ENCODE measurements at regions not wholly inside any gene's neighbourhood (a gene's known extent, or its start where the extent isn't known, plus 50 kb on each side); places are given as distances from the start of the nearest gene placed in this dataset.

DNA sequence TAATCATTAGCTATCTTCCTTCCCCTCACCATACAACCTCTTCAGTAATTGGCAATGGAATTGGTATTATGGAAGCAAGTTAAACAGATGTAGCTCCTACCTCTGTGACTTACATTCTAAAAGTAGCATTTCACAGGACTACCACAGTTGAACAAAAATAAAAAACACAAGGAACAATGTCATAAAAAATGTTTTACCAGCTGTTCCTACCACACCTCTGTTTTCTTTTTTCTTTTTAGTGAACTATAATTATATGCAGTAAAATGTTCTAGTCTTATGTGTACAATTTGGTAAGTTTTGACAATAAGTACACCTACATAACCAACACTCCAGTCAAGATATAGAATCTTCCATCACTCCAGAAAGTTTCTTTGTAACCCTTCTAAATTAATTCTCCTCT is 54.1 kb upstream of the GEMIN8 start (continued):
- TF ChIP-seq, protein P1, sequence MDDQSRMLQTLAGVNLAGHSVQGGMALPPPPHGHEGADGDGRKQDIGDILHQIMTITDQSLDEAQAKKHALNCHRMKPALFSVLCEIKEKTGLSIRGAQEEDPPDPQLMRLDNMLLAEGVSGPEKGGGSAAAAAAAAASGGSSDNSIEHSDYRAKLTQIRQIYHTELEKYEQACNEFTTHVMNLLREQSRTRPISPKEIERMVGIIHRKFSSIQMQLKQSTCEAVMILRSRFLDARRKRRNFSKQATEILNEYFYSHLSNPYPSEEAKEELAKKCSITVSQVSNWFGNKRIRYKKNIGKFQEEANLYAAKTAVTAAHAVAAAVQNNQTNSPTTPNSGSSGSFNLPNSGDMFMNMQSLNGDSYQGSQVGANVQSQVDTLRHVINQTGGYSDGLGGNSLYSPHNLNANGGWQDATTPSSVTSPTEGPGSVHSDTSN (IDR thresholded peaks at IDR 0.05), result no peak
- TF ChIP-seq JUND (IDR thresholded peaks at IDR 0.05) (no peak), MEF2A (IDR thresholded peaks at IDR 0.05; ENCODE audit: borderline replicate concordance, low read depth) (no peak), NRF1 (IDR thresholded peaks at IDR 0.05; ENCODE audit: low read depth, low read length) (no peak), CHD2 (IDR thresholded peaks at IDR 0.05; ENCODE audit: low read length, partially characterized antibody) (no peak), EZH2phosphoT487 (IDR thresholded peaks at IDR 0.05; ENCODE audit: borderline replicate concordance, low read depth) (no peak), ELF1 (IDR thresholded peaks at IDR 0.05) (no peak)
- TF ChIP-seq, protein P2, sequence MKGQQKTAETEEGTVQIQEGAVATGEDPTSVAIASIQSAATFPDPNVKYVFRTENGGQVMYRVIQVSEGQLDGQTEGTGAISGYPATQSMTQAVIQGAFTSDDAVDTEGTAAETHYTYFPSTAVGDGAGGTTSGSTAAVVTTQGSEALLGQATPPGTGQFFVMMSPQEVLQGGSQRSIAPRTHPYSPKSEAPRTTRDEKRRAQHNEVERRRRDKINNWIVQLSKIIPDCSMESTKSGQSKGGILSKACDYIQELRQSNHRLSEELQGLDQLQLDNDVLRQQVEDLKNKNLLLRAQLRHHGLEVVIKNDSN (IDR thresholded peaks at IDR 0.05; ENCODE audit: borderline replicate concordance, low read depth), result no peak
- TF ChIP-seq, protein P3, sequence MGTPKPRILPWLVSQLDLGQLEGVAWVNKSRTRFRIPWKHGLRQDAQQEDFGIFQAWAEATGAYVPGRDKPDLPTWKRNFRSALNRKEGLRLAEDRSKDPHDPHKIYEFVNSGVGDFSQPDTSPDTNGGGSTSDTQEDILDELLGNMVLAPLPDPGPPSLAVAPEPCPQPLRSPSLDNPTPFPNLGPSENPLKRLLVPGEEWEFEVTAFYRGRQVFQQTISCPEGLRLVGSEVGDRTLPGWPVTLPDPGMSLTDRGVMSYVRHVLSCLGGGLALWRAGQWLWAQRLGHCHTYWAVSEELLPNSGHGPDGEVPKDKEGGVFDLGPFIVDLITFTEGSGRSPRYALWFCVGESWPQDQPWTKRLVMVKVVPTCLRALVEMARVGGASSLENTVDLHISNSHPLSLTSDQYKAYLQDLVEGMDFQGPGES (IDR thresholded peaks at IDR 0.05; ENCODE audit: low read depth, low read length), result no peak

DNA sequence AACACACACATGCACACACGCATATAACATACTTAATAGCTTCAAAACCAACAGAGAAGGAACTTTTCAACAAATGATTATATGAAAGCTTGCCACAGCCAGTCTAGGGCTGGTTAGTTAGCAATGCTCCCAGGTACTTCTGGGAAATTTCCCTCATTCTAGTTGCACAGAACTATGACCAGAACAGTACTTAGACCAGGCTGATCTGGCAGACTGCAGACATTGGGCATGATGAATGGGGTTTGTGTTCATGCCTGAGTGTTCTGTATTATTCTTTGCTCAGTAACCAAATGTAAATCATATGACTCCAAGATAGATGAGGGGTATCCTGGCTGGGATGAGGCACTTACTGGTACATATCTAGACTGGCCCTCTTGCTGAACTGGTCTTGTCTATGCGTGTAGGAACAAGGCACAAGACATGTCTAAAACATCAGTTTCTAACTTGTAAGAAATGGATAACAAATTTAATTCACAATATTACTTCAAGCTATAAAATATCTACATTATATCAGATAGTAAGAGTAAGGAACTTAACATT is 50.3 kb upstream of the GEMIN8 start:
- no peak overlapping the region for H3K4me2 ChIP-seq

More for the DNA sequence above, 50.3 kb upstream of the GEMIN8 start:
- Histone ChIP-seq H3K4me1 (ENCODE audit: control insufficient read depth in 1 of 2, insufficient read depth in 2 of 2, low read depth in 1 of 2, low read length in 1 of 2) (no peaks in the 10 kb centered on the region), H3F3A (replicated peaks; ENCODE audit: insufficient read depth) (no peaks in the 10 kb centered on the region), H3K27ac (ENCODE audit: low read depth in 2 of 2, low read length in 1 of 2) (no peak overlapping the region), H4K20me1 (ENCODE audit: insufficient read depth) (no peaks in the 10 kb centered on the region), H3K79me2 (ENCODE audit: insufficient read depth) (no peaks in the 10 kb centered on the region), H3K9ac (no peak overlapping the region), H3K9me2 (no peaks in the 10 kb centered on the region), H3K4me3 (ENCODE audit: low read depth in 2 of 2, low read length in 1 of 2) (no peak overlapping the region), H3K9me3 (no peaks in the 10 kb centered on the region), H2AFZ (ENCODE audit: low read depth) (no peak overlapping the region), H3K27me3 (ENCODE audit: insufficient read depth) (peaks cover 4% of the 10 kb centered on the region; the same call in 1 of the 2 replicates), H3K36me3 (replicated peaks in 1 of 2; ENCODE audit: control insufficient read depth in 1 of 2, insufficient read depth in 2 of 2, low read length in 1 of 2) (no peaks in the 10 kb centered on the region)
- 24% methylated on average over 2 of the region's 2 CpGs for WGBS (ENCODE audit: low lambda C conversion rate)
- POLR2A ChIA-PET, result no interaction called here
- no peak for DNase-seq
- CTCF ChIA-PET, result interaction anchor here (0.6 kb wide), 1 partner anchor 1063 kb away, joined by 3 read pairs; no protein-coding TSS in a partner anchor
- TF ChIP-seq SMC3 (IDR thresholded peaks at IDR 0.05; ENCODE audit: low read depth, low read length) (no peak), EZH2phosphoT487 (IDR thresholded peaks at IDR 0.05; ENCODE audit: borderline replicate concordance, low read depth) (no peak), CHD2 (IDR thresholded peaks at IDR 0.05; ENCODE audit: low read length, partially characterized antibody) (no peak), TAF1 (IDR thresholded peaks at IDR 0.05; ENCODE audit: borderline replicate concordance, low read depth, low read length) (no peak), RFX5 (IDR thresholded peaks at IDR 0.05; ENCODE audit: low read length) (no peak), RXRA (IDR thresholded peaks at IDR 0.05; ENCODE audit: borderline replicate concordance, low read depth) (no peak), FOXM1 (IDR thresholded peaks at IDR 0.05; ENCODE audit: low read depth) (no peak), TEAD4 (IDR thresholded peaks at IDR 0.05; ENCODE audit: borderline replicate concordance, insufficient read depth) (no peak), MEF2A (IDR thresholded peaks at IDR 0.05; ENCODE audit: borderline replicate concordance, low read depth) (no peak)
- TF ChIP-seq, protein P2 (IDR thresholded peaks at IDR 0.05; ENCODE audit: borderline replicate concordance, low read depth), result no peak

Measured in SK-N-SH (cell line).